NCI-H187 treated with DMSO at 0.1 percent for 48 hours (cell line): ENCODE measurements at regions not wholly inside any gene's neighbourhood (a gene's known extent, or its start where the extent isn't known, plus 50 kb on each side); places are given as distances from the start of the nearest gene placed in this dataset.

Experiments used
- DNase-seq: peaks from one replicate; lab custom pipeline; 2025; lab: John Stamatoyannopoulos, UW

GRCh38 chr15:46548989-46549388, 914.2 kb downstream of the SQOR start:
- DNase-seq = no peak

- DNase-seq = no peak
These were observed 917.5 kb downstream of the SQOR start for GRCh38 chr15:46552316-46552715.

- no peak for DNase-seq
These were observed 920.7 kb downstream of the SQOR start for GRCh38 chr15:46555547-46555946.

- DNase-seq = no peak
These were observed 921.2 kb downstream of the SQOR start for GRCh38 chr15:46556010-46556409.

GRCh38 chr15:46556559-46557379, 921.9 kb downstream of the SQOR start:
- no peak for DNase-seq

- DNase-seq = no peak
These were observed 933.1 kb downstream of the SQOR start for GRCh38 chr15:46567968-46568367.

GRCh38 chr15:46569781-46570180, 935.0 kb downstream of the SQOR start:
- no peak for DNase-seq

GRCh38 chr15:46576646-46577395, 942.0 kb downstream of the SQOR start:
- DNase-seq = no peak

GRCh38 chr15:46577767-46578166, 942.9 kb downstream of the SQOR start:
- no peak for DNase-seq

GRCh38 chr15:46580487-46580886, 945.7 kb downstream of the SQOR start:
- DNase-seq = no peak

- no peak for DNase-seq
These were observed 946.1 kb downstream of the SQOR start for GRCh38 chr15:46580924-46581323.

- DNase-seq = no peak
These were observed 954.3 kb downstream of the SQOR start for GRCh38 chr15:46589088-46589487.

- DNase-seq = no peak
These were observed 956.6 kb downstream of the SQOR start for GRCh38 chr15:46591462-46591861.

- DNase-seq = no peak
These were observed 960.2 kb downstream of the SQOR start for GRCh38 chr15:46595016-46595415.

- no peak for DNase-seq
These were observed 972.2 kb downstream of the SQOR start for GRCh38 chr15:46607077-46607476.

- DNase-seq = no peak
These were observed 981.2 kb downstream of the SQOR start for GRCh38 chr15:46616033-46616432.

GRCh38 chr15:46617507-46617906, 982.7 kb downstream of the SQOR start:
- no peak for DNase-seq

GRCh38 chr15:46618984-46619383, 984.2 kb downstream of the SQOR start:
- DNase-seq = no peak

- DNase-seq = no peak
These were observed 985.7 kb downstream of the SQOR start for GRCh38 chr15:46620392-46621013.

- DNase-seq = no peak
These were observed 988.0 kb downstream of the SQOR start for GRCh38 chr15:46622851-46623250.

- DNase-seq = no peak
These were observed 1001.4 kb downstream of the SQOR start for GRCh38 chr15:46636206-46636605.

- DNase-seq = no peak
These were observed 1010.0 kb downstream of the SQOR start for GRCh38 chr15:46644501-46645481.
